ENCODE measurements at regions not wholly inside any gene's neighbourhood (a gene's known extent, or its start where the extent isn't known, plus 50 kb on each side); places are given as distances from the start of the nearest gene placed in this dataset.

DNA sequence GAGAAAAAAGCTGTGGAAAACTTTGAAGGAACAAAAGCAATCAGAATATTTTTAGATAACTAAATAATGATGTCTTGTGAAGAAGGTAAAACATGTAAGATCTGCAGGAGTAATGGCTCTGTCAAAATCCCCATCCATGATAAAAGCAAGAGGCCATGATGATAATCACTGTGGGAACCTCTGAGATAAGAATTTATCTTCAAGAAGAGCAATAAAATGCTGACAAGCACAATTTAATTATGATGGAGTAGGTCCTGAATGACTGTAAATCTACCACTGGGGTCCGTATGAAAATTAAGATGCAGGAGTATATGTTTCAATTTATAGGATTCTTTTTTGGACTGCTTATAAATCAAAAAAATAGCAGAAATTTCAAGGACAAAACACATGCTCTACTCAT is 68.3 kb upstream of the CHMP2B start:
- intact Hi-C loops (cut with DNase I): no loop called here
- Histone ChIP-seq H3K9me3 (replicated peaks in 1 of 3) (no peaks in the 10 kb centered on the region), H3K36me3 (replicated peaks in 1 of 2) (no peaks in the 10 kb centered on the region), H3K4me3 (no peak overlapping the region), H3K4me1 (replicated peaks in 1 of 2) (no peaks in the 10 kb centered on the region), H3K27ac (no peak overlapping the region), H3K27me3 (no peaks in the 10 kb centered on the region)
- no peak for TF ChIP-seq POLR2A (IDR thresholded peaks at IDR 0.05)
- TF ChIP-seq, protein P1, sequence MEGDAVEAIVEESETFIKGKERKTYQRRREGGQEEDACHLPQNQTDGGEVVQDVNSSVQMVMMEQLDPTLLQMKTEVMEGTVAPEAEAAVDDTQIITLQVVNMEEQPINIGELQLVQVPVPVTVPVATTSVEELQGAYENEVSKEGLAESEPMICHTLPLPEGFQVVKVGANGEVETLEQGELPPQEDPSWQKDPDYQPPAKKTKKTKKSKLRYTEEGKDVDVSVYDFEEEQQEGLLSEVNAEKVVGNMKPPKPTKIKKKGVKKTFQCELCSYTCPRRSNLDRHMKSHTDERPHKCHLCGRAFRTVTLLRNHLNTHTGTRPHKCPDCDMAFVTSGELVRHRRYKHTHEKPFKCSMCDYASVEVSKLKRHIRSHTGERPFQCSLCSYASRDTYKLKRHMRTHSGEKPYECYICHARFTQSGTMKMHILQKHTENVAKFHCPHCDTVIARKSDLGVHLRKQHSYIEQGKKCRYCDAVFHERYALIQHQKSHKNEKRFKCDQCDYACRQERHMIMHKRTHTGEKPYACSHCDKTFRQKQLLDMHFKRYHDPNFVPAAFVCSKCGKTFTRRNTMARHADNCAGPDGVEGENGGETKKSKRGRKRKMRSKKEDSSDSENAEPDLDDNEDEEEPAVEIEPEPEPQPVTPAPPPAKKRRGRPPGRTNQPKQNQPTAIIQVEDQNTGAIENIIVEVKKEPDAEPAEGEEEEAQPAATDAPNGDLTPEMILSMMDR (IDR thresholded peaks at IDR 0.05): no peak
- WGBS, 4 donors: 24 to 31% (median 30%) methylated on average over 1 of the region's 1 CpG
- DNase-seq: no peak

DNA sequence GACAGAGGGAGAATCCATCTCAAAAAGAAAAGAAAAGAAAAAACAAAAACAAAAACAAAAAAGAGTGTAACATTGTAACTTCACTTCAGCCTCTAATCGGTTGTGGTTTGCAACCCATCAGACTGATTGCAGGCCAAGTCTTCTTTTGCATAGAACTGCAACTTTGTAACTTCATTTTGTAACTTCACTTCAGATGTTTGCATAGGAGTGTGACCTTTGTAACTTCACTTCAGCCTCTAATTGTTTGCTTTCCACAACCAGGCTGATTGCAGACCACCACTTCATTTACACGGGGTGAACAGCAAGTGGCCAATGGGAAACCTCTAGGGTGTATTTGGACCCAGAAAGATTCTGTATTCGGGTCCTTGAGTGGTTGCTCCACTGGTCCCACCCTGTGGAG is 79.1 kb upstream of the CHMP2B start:
- Histone ChIP-seq H3K4me3 (no peak overlapping the region), H3K4me1 (replicated peaks in 1 of 2) (no peaks in the 10 kb centered on the region), H3K27ac (no peak overlapping the region), H3K9me3 (replicated peaks in 1 of 3) (no peaks in the 10 kb centered on the region), H3K36me3 (replicated peaks in 1 of 2) (no peaks in the 10 kb centered on the region), H3K27me3 (no peaks in the 10 kb centered on the region)
- intact Hi-C loops (cut with DNase I): no loop called here
- 75 to 80% (median 77%) methylated on average over 3 of the region's 3 CpGs for WGBS, 4 donors
- no peak for TF ChIP-seq POLR2A (IDR thresholded peaks at IDR 0.05)
- TF ChIP-seq, protein P1 (IDR thresholded peaks at IDR 0.05): no peak
- no peak for DNase-seq

DNA sequence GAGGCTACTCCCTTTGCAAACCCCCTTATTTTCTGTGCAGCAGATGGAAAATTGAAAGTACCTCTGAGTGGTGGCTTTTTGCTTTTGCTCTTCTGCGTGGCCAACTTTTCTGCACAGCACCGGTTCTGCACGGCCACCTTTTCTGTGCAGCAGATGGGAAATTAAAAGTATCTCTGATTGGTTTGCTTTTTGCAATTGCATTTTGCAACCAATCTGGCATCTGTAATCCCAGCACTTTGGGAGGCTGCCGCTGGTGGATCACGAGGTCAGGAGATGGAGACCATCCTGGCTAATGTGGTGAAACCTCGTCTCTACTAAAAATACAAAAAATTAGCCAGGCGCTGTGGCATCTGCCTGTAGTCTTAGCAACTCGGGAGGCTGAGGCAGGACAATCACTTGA is 79.5 kb upstream of the CHMP2B start:
- no peaks in the 10 kb centered on the region for H3K36me3 ChIP-seq (replicated peaks in 1 of 2)
- TF ChIP-seq, protein P1 (IDR thresholded peaks at IDR 0.05): no peak
- TF ChIP-seq POLR2A (IDR thresholded peaks at IDR 0.05): no peak
- 76 to 84% (median 81%) methylated on average over 8 of the region's 8 CpGs for WGBS, 4 donors
- H3K4me3 ChIP-seq: no peak overlapping the region
- no peak overlapping the region for H3K27ac ChIP-seq
- no peaks in the 10 kb centered on the region for H3K27me3 ChIP-seq
- H3K9me3 ChIP-seq (replicated peaks in 1 of 3): no peaks in the 10 kb centered on the region
- intact Hi-C loops (cut with DNase I): no loop called here
- no peak for DNase-seq
- H3K4me1 ChIP-seq (replicated peaks in 1 of 2): no peaks in the 10 kb centered on the region

DNA sequence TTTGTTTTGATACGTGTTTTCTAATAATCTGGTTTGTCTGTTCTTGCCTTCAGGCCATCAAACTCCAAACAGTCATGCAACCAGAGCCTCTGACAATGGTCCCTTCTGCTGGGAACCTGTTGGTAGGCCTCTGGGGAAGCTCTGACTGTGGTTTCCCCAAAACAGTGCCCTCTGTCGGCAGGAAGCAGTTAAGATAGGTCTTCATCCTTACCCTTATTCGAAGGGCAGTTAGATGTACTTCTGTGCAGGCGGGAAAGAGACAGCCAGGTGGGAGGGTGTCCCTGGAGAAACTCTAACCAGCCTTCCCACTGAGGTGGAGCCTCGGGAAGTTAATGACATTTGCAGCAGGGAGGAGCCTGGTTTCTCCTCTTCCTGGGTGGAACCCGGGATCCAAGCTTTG is 81.6 kb upstream of the CHMP2B start:
- no peak for TF ChIP-seq POLR2A (IDR thresholded peaks at IDR 0.05)
- TF ChIP-seq, protein P1 (IDR thresholded peaks at IDR 0.05): no peak
- Histone ChIP-seq H3K4me3 (no peak overlapping the region), H3K4me1 (replicated peaks in 1 of 2) (no peaks in the 10 kb centered on the region), H3K36me3 (replicated peaks in 1 of 2) (no peaks in the 10 kb centered on the region), H3K27me3 (no peaks in the 10 kb centered on the region), H3K27ac (no peak overlapping the region), H3K9me3 (replicated peaks in 1 of 3) (peaks cover 0 to 11% (median 0%) of the 10 kb centered on the region in 3 donors)
- 39 to 71% (median 56%) methylated on average over 5 to 6 of the region's 6 CpGs for WGBS, 4 donors
- peak in 1 of 7 donors; percentile 2 for DNase-seq
- intact Hi-C loops (cut with DNase I): no loop called here

Measured in adrenal gland (tissue), 9 donors.